Endothelial cell (in vitro differentiated cells): ENCODE measurements at regions not wholly inside any gene's neighbourhood (a gene's known extent, or its start where the extent isn't known, plus 50 kb on each side); places are given as distances from the start of the nearest gene placed in this dataset.

Experiments used
- DNase-seq: peaks from one replicate; pipeline ENCODE4 v3.0.0; 2021; ENCODE audit warnings: low spot score
- H3K27ac Mint-ChIP-seq: one replicate; pipeline ENCODE4 v1.8.0; 2021; ENCODE audit warnings: mixed read lengths, inconsistent platforms; ENCODE audit not compliant: unreplicated experiment
- H3K27me3 Mint-ChIP-seq: one replicate; pipeline ENCODE4 v1.8.0; 2021; ENCODE audit warnings: mild to moderate bottlenecking, moderate library complexity, mixed read lengths, inconsistent platforms; ENCODE audit not compliant: unreplicated experiment
- H3K36me3 Mint-ChIP-seq: one replicate; pipeline ENCODE4 v1.8.0; 2021; ENCODE audit warnings: mild to moderate bottlenecking, low read depth, mixed read lengths, inconsistent platforms; ENCODE audit not compliant: unreplicated experiment
- H3K4me1 Mint-ChIP-seq: one replicate; pipeline ENCODE4 v1.8.0; 2021; ENCODE audit warnings: mild to moderate bottlenecking, mixed read lengths, inconsistent platforms; ENCODE audit not compliant: unreplicated experiment
- H3K4me3 Mint-ChIP-seq: one replicate; pipeline ENCODE4 v1.8.0; 2021; ENCODE audit warnings: mild to moderate bottlenecking, mixed read lengths, inconsistent platforms; ENCODE audit not compliant: unreplicated experiment
- H3K9me3 Mint-ChIP-seq: one replicate; pipeline ENCODE4 v1.8.0; 2021; ENCODE audit warnings: mixed read lengths, inconsistent platforms; ENCODE audit not compliant: unreplicated experiment
- CTCF ChIP-seq: fragments of 200-600 bp; sonication (generic); IDR thresholded peaks from one replicate; pipeline ENCODE4 v1.5.0; 2021; ENCODE audit warnings: antibody characterized with exemption; ENCODE audit not compliant: unreplicated experiment

GRCh38 chr4:137452799-137453198 is 79.5 kb downstream of the PCDH18 start:
- H3K36me3 Mint-ChIP-seq, result no peaks in the 10 kb centered on the region
- H3K9me3 Mint-ChIP-seq, result no peaks in the 10 kb centered on the region
- no peak overlapping the region for H3K4me3 Mint-ChIP-seq
- H3K27me3 Mint-ChIP-seq, result no peaks in the 10 kb centered on the region
- no peak overlapping the region for H3K27ac Mint-ChIP-seq
- DNase-seq, result no peak
- H3K4me1 Mint-ChIP-seq, result no peaks in the 10 kb centered on the region
- no peak for TF ChIP-seq CTCF

DNA sequence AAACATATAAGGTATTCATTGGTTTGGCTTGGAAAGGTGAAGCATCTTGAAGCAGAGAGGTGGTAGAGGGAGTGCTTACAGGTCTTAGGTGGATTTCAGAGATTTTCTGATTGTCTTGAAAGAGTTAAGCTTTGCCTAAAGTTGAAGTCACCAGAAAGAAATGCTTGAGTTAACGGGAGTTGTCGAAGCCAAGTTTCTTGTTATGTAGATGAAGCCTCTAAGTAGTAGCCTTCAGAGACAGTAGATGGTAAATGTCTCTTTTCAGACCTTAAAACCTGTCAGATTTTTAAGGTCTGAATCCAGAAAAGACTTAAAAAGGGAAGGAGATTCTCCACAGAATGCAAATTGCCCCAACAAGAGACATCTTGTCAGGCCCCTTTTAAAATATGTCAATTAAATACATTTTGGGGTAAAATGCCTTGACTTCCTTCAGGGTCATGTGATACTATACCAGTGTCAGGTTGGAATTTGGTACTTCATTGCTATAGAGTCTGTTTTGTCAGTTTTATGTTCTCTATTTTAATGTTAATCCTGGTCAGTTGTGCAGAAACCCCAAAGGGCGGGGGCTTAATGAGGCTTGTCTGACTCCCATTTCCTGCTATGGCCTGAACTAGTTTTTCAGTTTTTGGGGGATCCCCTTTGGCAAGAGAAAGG is 81.0 kb downstream of the PCDH18 start:
- no peak for TF ChIP-seq CTCF
- no peak overlapping the region for H3K27ac Mint-ChIP-seq
- no peaks in the 10 kb centered on the region for H3K27me3 Mint-ChIP-seq
- H3K36me3 Mint-ChIP-seq, result no peaks in the 10 kb centered on the region
- no peaks in the 10 kb centered on the region for H3K4me1 Mint-ChIP-seq
- no peak for DNase-seq
- H3K9me3 Mint-ChIP-seq, result no peaks in the 10 kb centered on the region
- no peak overlapping the region for H3K4me3 Mint-ChIP-seq

GRCh38 chr4:137448402-137448801 is 83.9 kb downstream of the PCDH18 start:
- no peaks in the 10 kb centered on the region for H3K4me1 Mint-ChIP-seq
- no peak overlapping the region for H3K27ac Mint-ChIP-seq
- no peaks in the 10 kb centered on the region for H3K27me3 Mint-ChIP-seq
- H3K9me3 Mint-ChIP-seq, result no peaks in the 10 kb centered on the region
- TF ChIP-seq CTCF, result no peak
- no peak for DNase-seq
- no peaks in the 10 kb centered on the region for H3K36me3 Mint-ChIP-seq
- no peak overlapping the region for H3K4me3 Mint-ChIP-seq

- no peak for DNase-seq
- Mint-ChIP-seq H3K27me3 (no peaks in the 10 kb centered on the region), H3K27ac (no peak overlapping the region), H3K36me3 (no peaks in the 10 kb centered on the region), H3K9me3 (no peaks in the 10 kb centered on the region), H3K4me1 (no peaks in the 10 kb centered on the region), H3K4me3 (no peak overlapping the region)
- TF ChIP-seq CTCF, result no peak
Observed at GRCh38 chr4:137446071-137446470, 86.2 kb downstream of the PCDH18 start.

GRCh38 chr4:137443031-137443800 is 89.1 kb downstream of the PCDH18 start:
- no peak overlapping the region for H3K27ac Mint-ChIP-seq
- no peak for TF ChIP-seq CTCF
- no peaks in the 10 kb centered on the region for H3K9me3 Mint-ChIP-seq
- no peak overlapping the region for H3K4me3 Mint-ChIP-seq
- no peaks in the 10 kb centered on the region for H3K4me1 Mint-ChIP-seq
- no peaks in the 10 kb centered on the region for H3K27me3 Mint-ChIP-seq
- no peaks in the 10 kb centered on the region for H3K36me3 Mint-ChIP-seq
- DNase-seq, result no peak
